GM21737 (cell line): ENCODE measurements at regions not wholly inside any gene's neighbourhood (a gene's known extent, or its start where the extent isn't known, plus 50 kb on each side); places are given as distances from the start of the nearest gene placed in this dataset.
"Not testable (repeated sequence)": the region's sequence is repeated elsewhere in the genome, so short reads cannot be mapped to it uniquely, and the experiment has no call there.

Experiments used
- ATAC-seq: cut with Tn5 transposase; IDR thresholded peaks from one replicate; pipeline ENCODE4 v1.9.1; 2021; ENCODE audit warnings: mild to moderate bottlenecking, moderate library complexity; ENCODE audit not compliant: unreplicated experiment

GRCh38 chr2:87452193-87452592 is 295.7 kb upstream of the PLGLB2 start:
- not testable (repeated sequence) for ATAC-seq

- ATAC-seq, result not testable (repeated sequence)
Measured at GRCh38 chr2:87452861-87453260, 295.0 kb upstream of the PLGLB2 start.

DNA sequence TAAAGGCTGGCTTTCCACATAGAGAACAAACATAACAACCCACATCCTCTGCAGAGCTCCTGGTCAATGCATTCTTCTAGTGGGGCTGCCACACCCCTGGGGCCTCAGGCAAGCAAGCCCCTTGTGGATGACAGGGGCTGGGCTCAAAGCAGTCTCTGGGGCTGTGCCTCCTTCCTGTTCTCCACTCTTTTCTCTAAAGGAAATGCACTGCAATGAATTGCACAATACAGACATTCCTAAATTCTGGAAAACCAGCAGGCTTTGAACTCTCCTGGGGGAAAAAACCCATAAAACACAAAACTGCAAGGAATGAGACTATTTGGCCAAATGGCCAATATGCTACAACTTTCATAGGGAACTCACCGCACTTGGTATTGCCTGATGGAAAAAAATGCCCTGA is 293.9 kb upstream of the PLGLB2 start:
- not testable (repeated sequence) for ATAC-seq

GRCh38 chr2:87454421-87454820 is 293.5 kb upstream of the PLGLB2 start:
- not testable (repeated sequence) for ATAC-seq

DNA sequence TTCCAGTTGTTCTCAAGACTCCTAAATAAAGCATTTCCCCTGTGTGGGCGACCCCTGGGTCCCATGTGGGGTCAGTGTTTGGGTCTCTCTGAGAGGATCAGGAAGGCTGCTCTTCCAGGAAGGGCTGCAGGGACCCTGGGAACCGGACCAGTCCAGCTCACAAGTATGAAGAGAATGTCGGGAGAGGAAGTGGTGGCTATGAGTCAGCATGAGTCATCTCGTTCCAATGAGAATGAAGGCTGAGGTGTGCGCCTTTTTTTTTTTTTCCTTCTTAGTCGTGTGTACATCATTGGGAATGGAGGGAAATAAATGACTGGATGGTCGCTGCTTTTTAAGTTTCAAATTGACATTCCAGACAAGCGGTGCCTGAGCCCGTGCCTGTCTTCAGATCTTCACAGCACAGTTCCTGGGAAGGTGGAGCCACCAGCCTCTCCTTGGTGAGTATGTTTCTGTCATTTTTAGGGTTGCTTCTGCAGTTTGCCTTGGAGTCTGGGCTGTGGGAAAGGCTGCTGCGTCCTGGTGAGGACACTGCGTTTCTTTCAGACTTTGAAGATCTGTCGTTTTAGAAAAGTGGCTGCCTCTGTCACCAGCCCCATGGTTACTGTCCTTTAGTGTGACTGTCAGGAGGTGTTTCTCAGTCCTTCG is 292.6 kb upstream of the PLGLB2 start:
- peak; percentile 48 for ATAC-seq

- peak; percentile 38 for ATAC-seq
Measured at GRCh38 chr2:87455854-87456249, 292.0 kb upstream of the PLGLB2 start.

- peak; percentile 61 for ATAC-seq
Measured at GRCh38 chr2:87456477-87457128, 291.3 kb upstream of the PLGLB2 start.

DNA sequence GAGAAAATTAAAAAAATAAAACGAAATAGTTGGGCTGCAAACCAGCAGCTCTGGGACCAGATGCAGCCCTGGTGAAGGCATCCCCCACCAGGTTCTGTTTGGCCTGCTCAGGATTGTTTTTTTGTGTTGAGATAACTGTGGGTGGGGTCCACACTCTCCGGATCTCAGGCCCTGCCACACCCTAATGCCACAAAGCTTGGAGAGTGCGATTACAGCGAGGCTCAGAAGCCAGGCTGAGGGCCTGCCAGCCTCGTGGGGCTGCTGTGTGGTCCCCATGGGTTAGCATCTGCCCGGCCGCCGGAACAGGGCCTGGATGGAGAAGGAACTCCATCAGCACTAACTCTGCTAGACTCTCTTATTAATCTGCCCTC is 290.8 kb upstream of the PLGLB2 start:
- ATAC-seq, result not testable (repeated sequence)

DNA sequence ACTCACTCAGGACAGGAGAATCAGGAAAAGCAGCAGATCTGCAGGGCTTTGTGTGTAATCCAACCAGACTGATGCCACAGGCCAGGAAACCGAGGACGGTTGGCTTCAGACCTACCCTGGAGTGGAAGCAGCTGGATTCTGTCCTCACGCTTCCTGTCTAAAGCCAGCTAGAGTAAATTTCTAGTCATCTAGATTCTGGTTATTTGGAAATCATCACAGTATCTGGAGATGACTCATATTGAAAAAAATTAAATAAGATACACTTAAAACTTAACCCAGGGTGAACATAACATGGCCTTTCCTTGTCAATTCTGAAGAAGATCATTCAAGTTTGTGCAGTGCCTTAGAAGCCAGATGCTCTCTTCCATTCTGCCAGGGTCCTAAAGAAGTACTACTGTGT is 288.9 kb upstream of the PLGLB2 start:
- ATAC-seq, result not testable (repeated sequence)

DNA sequence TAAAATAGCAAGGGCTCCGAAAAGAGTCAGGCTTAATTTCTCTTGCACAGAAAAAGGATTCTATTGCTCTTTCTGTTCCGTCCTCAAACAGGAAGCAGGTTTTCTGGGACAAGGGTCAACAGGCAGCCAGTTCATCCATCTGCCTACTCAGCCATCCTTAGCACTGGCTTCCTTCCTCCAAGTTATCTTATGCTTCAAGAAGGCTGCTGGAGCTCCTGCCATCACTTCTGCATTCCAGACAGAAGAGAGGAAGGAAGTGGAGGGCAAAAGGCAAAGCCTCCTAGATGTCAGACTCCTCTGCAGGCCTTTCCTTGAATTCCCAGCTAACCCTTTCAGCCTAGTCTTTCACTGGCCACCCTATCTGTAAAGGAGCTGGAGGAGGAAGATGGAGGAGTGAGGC is 287.8 kb upstream of the PLGLB2 start:
- not testable (repeated sequence) for ATAC-seq

DNA sequence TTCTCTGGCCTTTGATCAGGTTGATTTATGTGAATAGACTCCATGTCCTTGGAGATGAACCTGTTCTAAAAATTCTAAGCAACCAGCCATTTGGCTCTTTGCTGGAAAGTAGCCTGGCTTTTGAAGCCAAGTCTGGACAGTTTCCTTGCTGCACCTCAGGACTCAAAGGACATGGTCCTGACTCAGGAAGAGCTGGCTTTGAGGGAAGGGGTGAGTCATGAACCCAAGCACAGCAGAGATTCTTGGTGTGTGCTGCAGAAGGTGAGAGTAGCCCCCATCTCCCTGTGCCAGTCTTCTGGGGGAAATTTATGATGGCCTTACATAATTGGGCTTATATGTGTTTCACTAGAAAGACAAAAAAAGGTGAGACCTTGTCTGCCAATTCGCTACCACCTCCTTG is 287.2 kb upstream of the PLGLB2 start:
- ATAC-seq, result not testable (repeated sequence)

DNA sequence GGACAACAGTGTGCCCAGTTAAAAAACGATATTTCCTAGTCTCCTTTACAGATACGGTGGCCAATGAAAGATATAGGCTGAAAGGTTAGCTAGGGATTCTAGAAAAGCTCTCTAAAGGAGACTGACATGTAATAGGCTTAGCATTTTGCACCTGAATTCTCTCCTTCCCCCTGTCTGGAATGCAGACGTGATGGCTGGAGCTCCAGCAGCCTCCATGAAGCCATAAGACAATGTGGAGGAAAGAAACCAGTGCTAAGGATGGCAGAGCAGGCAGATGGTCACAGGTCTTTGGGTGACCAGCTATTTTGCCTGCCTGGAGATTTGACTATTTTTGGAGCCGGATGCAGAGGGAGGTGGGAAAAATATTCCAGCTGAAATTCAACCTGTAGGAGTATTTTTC is 286.2 kb upstream of the PLGLB2 start:
- not testable (repeated sequence) for ATAC-seq

- not testable (repeated sequence) for ATAC-seq
Measured at GRCh38 chr2:87464219-87464618, 283.7 kb upstream of the PLGLB2 start.

DNA sequence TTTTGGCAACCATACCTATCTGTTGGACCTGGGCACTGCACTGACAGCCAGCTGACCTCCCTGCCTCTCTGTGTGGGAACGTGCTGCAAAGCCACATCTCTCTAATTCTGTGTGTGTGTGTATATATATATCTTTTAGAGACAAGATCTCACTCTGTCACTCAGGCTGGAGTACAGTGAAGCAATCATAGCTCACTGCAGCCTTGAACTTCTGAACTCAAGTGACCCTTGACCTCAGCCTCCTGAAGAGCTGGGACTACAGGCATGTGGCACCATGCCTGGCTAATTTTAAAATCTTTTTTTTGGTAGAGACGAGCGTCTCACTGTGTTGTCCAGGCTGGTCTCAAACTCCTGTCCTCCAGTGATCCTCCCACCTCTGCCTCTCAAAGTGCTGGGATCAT is 282.2 kb upstream of the PLGLB2 start:
- ATAC-seq, result not testable (repeated sequence)

GRCh38 chr2:87466591-87467120 is 281.2 kb upstream of the PLGLB2 start:
- ATAC-seq, result peak; percentile 46

- ATAC-seq, result not testable (repeated sequence)
Measured at GRCh38 chr2:87468429-87468981, 279.4 kb upstream of the PLGLB2 start.

DNA sequence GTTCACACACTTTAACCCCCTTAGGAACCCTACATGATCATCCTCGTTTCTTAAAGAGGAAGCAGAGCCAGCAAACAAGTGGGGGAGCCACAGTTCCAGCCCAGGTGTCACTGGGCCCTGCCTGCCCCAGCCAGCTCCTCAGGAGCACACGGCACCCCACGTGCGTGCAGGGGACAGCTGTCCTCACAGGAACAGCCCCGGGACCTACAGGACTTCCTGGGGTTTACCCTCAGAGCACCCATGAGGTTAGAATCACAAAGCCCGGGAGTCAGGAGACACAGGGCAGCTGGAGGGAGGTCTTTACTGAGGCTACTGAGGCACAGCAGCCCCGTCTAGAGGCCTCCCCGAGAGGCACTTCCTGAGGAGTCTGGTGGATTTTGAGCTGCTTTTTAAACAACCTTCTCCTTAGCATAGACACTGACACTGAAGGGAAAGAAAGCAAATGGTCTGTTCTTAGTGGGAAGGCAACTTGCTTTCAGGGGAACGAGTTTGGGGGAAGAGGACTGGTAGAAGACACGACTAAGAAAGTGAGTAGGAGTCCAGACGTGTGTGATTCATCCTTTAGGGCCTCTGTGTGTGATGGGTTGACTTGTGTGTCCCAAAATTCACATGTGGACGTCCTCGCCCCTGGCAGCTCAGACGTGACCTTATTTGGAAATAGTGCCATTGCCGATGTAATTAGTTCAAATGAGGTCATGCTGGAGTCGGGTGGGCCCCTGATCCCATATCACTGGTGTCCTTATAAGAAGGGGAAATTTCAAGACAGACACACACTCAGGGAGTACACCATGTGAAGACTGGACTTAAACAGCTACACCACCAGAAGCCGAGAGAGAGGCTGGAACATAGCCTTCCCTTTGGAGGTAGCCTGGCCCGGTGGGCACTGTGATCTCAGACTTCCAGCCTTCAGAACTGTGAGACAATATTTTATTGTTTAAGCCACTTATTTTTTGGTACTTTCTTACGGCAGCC is 278.4 kb upstream of the PLGLB2 start:
- peak; percentile 50 for ATAC-seq

DNA sequence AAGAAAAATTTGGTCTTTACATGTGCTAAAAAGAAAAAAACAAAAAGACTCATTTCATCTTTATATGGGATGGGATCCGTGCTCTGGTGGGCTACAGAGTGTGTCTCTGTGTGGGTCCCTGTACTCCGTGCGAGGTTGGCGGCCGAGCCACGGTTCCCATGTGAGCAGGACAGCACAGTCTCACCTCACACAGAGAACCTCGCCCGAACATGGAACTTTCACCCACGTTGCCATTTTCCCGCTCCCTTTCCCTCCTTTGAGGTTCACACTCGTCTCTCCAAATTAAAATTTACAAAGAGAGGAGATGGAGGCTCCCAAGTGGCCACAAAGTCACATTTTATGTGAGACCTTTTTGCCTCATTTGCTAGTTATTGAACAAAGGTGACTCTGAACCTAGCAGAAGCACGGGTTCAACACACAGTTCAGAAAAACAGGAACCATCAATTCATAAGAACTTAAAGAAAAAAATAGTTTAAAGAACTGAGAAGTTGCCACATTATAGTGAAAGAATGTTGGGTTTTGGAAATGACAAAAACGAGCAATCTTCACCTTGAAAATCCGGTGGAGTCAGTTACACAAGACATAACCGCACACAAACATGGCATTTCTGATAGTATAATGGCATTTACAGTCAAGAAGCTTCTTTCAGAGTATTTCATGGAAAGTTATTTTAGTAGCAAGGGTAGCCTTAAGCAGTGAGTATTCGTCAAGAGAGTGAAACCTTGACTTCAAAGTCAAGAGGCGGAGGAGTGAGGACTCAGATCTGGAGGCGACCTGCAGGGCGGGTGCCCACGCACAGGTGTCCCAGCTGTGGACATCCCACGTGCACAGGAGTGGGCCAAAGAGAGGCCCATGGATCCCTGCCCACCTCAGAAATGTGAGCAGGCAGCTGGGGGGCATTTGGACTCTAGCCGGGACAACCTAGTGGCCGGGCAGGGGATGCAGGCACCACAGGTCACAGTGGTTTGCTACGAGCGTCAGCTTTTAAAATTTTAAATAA is 277.2 kb upstream of the PLGLB2 start:
- ATAC-seq, result peak; percentile 29

GRCh38 chr2:87471478-87471877 is 276.4 kb upstream of the PLGLB2 start:
- not testable (repeated sequence) for ATAC-seq
